PC-3 (cell line): ENCODE measurements at regions not wholly inside any gene's neighbourhood (a gene's known extent, or its start where the extent isn't known, plus 50 kb on each side); places are given as distances from the start of the nearest gene placed in this dataset.

Source experiments
- ATAC-seq: fragments of 200-7000 bp; cut with Tn5 transposase; 2 replicates; pipeline ENCODE4 v1.9.1; 2020; ENCODE audit warnings: mild to moderate bottlenecking, moderate library complexity
- BruUV-seq: library from RNA; stranded (reverse); fragments of 400-500 nt; replicated peaks from 2 replicates; lab custom pipeline; 2021; lab: Mats Ljungman, UMichigan
- CTCF ChIA-PET: fragments of 300-600 bp; sonication (Branson Sonifier 250); formaldehyde crosslinking; loops from one replicate; lab custom pipeline; 2022; ENCODE audit warnings: antibody characterized with exemption; lab: Charles Lee
- POLR2A ChIA-PET: fragments of 300-600 bp; sonication (Branson Sonifier 250); formaldehyde crosslinking; loops from one replicate; lab custom pipeline; 2022; ENCODE audit warnings: antibody characterized with exemption; ENCODE audit not compliant: unreplicated experiment; lab: Charles Lee
- DNase-seq: peaks from one replicate; pipeline ENCODE4 v3.0.0-alpha.2; 2015
- H2AFZ ChIP-seq: fragments of 300-600 bp; sonication (generic); 2 replicates; pipeline ENCODE4 v1.6.0; 2016; ENCODE audit warnings: antibody characterized with exemption, low read length
- H3F3A ChIP-seq: fragments of 300-600 bp; sonication (generic); one replicate; pipeline ENCODE4 v1.6.0; 2017; ENCODE audit warnings: antibody characterized with exemption, low read length, control low read depth, mild to moderate bottlenecking; ENCODE audit not compliant: unreplicated experiment
- H3K27ac ChIP-seq: fragments of 300-600 bp; sonication (generic); 2 replicates; pipeline ENCODE4 v1.5.1; 2016; ENCODE audit warnings: mild to moderate bottlenecking, low read length
- H3K27me3 ChIP-seq: fragments of 300-600 bp; sonication (generic); 2 replicates; pipeline ENCODE4 v1.6.1; 2016; ENCODE audit warnings: low read length, mixed read lengths
- H3K36me3 ChIP-seq: fragments of 300-600 bp; sonication (generic); 2 replicates; pipeline ENCODE4 v1.6.1; 2016; ENCODE audit warnings: low read depth, mixed run types, low read length, mixed read lengths
- H3K4me1 ChIP-seq: fragments of 300-600 bp; sonication (generic); 2 replicates; pipeline ENCODE4 v1.5.1; 2016; ENCODE audit warnings: low read length; ENCODE audit not compliant: insufficient read depth
- H3K4me2 ChIP-seq: fragments of 300-600 bp; sonication (generic); 2 replicates; pipeline ENCODE4 v1.6.0; 2016; ENCODE audit warnings: low read length
- H3K4me3 ChIP-seq: fragments of 300-600 bp; sonication (generic); 2 replicates; pipeline ENCODE4 v1.5.1; 2016; ENCODE audit warnings: mild to moderate bottlenecking, low read length, mixed read lengths
- H3K79me2 ChIP-seq: fragments of 300-600 bp; sonication (generic); 2 replicates; pipeline ENCODE4 v1.6.1; 2017; ENCODE audit warnings: low read length, mixed read lengths
- H3K9ac ChIP-seq: fragments of 300-600 bp; sonication (generic); 2 replicates; pipeline ENCODE4 v1.6.0; 2016; ENCODE audit warnings: mild to moderate bottlenecking, low read length
- H3K9me2 ChIP-seq: fragments of 300-600 bp; sonication (generic); replicated peaks from 2 replicates; pipeline ENCODE4 v1.6.1; 2016; ENCODE audit warnings: mixed run types, low read length, mixed read lengths
- H3K9me3 ChIP-seq: fragments of 300-600 bp; sonication (generic); 2 replicates; pipeline ENCODE4 v1.6.1; 2016; ENCODE audit warnings: low read length, mixed read lengths
- H4K20me1 ChIP-seq: fragments of 300-600 bp; sonication (generic); 2 replicates; pipeline ENCODE4 v1.6.1; 2016; ENCODE audit warnings: low read length, mixed read lengths
- EZH2 ChIP-seq: fragments of 300-600 bp; sonication (generic); IDR thresholded peaks from one replicate; pipeline ENCODE4 v1.6.1; 2017; ENCODE audit warnings: antibody characterized with exemption, mild to moderate bottlenecking, low read length; ENCODE audit not compliant: unreplicated experiment
- EZH2phosphoT487 ChIP-seq: fragments of 300-600 bp; sonication (generic); IDR thresholded peaks from 2 replicates; pipeline ENCODE4 v1.6.1; 2018; ENCODE audit warnings: mild to moderate bottlenecking, antibody characterized with exemption, low read length, borderline replicate concordance
- intact Hi-C: fragments of 100-400 bp; cut with micrococcal nuclease; formaldehyde crosslinking; loops from 2 replicates; pipeline ENCODE4 v1.9.0; 2023
- TF ChIP-seq, protein P1 (sequence below): fragments of 300-600 bp; sonication (generic); conservative IDR thresholded peaks from 2 replicates; pipeline ENCODE4 v1.5.1; 2017; ENCODE audit warnings: antibody characterized with exemption, low read depth, mild to moderate bottlenecking, low read length

GRCh38 chr15:53389271-53390037, 370.0 kb downstream of the WDR72 start:
- no peak for DNase-seq
- H3K4me3 ChIP-seq, result no peak overlapping the region
- H3K27ac ChIP-seq, result no peak overlapping the region
- H3K79me2 ChIP-seq, result no peaks in the 10 kb centered on the region
- no peak overlapping the region for H2AFZ ChIP-seq
- ChIA-PET CTCF (no interaction called here), POLR2A (no interaction called here)
- H3K9ac ChIP-seq, result no peak overlapping the region
- no peak overlapping the region for H3K4me2 ChIP-seq
- H3K27me3 ChIP-seq, result peaks cover 14% of the 10 kb centered on the region; the same call in 1 of the 2 replicates
- ATAC-seq, result no peak
- no peaks in the 10 kb centered on the region for H4K20me1 ChIP-seq
- no TSS peak for BruUV-seq
- H3K9me2 ChIP-seq, result no peaks in the 10 kb centered on the region
- H3K36me3 ChIP-seq, result no peaks in the 10 kb centered on the region
- H3K4me1 ChIP-seq, result no peaks in the 10 kb centered on the region
- TF ChIP-seq, protein P1, sequence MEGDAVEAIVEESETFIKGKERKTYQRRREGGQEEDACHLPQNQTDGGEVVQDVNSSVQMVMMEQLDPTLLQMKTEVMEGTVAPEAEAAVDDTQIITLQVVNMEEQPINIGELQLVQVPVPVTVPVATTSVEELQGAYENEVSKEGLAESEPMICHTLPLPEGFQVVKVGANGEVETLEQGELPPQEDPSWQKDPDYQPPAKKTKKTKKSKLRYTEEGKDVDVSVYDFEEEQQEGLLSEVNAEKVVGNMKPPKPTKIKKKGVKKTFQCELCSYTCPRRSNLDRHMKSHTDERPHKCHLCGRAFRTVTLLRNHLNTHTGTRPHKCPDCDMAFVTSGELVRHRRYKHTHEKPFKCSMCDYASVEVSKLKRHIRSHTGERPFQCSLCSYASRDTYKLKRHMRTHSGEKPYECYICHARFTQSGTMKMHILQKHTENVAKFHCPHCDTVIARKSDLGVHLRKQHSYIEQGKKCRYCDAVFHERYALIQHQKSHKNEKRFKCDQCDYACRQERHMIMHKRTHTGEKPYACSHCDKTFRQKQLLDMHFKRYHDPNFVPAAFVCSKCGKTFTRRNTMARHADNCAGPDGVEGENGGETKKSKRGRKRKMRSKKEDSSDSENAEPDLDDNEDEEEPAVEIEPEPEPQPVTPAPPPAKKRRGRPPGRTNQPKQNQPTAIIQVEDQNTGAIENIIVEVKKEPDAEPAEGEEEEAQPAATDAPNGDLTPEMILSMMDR, result no peak
- TF ChIP-seq EZH2phosphoT487, result no peak
- TF ChIP-seq EZH2, result no peak
- no peaks in the 10 kb centered on the region for H3F3A ChIP-seq
- no peaks in the 10 kb centered on the region for H3K9me3 ChIP-seq
- intact Hi-C loops, result no loop called here

DNA sequence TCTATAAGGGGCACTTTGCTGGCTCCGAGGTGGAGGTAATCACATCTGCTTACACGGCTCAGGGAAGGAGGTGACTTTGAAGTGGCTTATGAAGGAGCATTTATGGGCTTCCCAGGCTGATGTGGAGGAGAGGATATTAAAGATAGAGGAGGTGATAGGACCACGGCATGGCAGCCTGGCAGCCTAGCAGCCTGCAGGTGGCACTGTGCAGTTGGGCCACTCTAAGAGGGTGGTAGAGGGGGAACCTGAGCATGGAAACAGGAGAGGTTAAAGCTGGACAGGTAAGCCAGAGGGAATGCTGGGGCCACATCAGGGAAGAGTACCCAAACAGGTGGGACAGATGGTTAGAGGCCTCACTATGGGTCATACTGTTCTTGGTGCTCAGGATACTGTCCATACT, 375.0 kb downstream of the WDR72 start:
- Histone ChIP-seq H3K4me2 (no peak overlapping the region), H3F3A (no peaks in the 10 kb centered on the region), H3K27me3 (no peaks in the 10 kb centered on the region), H3K4me1 (no peaks in the 10 kb centered on the region), H3K36me3 (no peaks in the 10 kb centered on the region), H4K20me1 (no peaks in the 10 kb centered on the region), H3K9me3 (no peaks in the 10 kb centered on the region), H3K4me3 (no peak overlapping the region), H3K9me2 (no peaks in the 10 kb centered on the region), H3K9ac (no peak overlapping the region), H2AFZ (no peak overlapping the region), H3K79me2 (no peaks in the 10 kb centered on the region), H3K27ac (no peak overlapping the region)
- ATAC-seq, result no peak
- no TSS peak for BruUV-seq
- POLR2A ChIA-PET, result no interaction called here
- DNase-seq, result peak; percentile 21
- TF ChIP-seq EZH2phosphoT487 (no peak), EZH2 (no peak)
- TF ChIP-seq, protein P1, result peak; percentile 59
- CTCF ChIA-PET, result interaction anchor here (0.6 kb wide), 1 partner anchor 210 kb away, joined by 4 read pairs; no protein-coding TSS in a partner anchor
- intact Hi-C loops, result no loop called here

DNA sequence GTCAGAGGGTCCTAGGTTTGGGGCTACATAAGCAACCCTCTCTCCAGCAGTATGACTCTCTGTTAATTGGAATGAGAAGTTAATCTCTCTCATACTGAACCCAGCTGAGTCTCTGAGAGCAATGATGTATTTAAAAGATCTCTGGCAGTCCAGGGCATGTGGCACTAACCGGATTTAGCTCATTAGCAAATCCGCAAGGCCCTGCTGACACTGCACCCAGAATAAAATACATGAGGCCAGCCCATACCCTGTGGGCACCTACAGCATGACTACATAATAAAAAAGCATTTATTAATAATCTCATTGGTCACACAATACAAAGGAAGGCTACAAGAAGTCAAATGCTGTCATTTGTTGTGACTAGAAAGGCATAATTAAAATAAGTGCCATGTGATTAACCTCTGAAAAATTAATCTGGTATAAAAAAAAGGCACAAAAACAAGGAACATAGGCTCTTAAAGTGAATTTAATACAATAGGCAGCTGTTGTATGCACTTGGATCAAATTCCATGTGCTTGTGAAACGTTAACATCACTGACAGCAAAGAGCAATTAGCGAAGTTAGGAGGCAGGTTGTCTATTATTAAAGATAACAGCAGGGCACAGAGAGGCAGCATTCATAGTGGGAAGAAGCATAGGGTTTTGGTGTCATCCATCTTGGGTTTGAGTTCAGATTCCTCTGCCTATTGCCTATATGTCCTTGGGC, 381.2 kb downstream of the WDR72 start:
- CTCF ChIA-PET, result no interaction called here

More for the DNA sequence above, 381.2 kb downstream of the WDR72 start:
- ATAC-seq (no peak), DNase-seq (no peak)
- POLR2A ChIA-PET, result no interaction called here
- no peak overlapping the region for H3K4me2 ChIP-seq
- H4K20me1 ChIP-seq, result no peaks in the 10 kb centered on the region
- H3K9me3 ChIP-seq, result no peaks in the 10 kb centered on the region
- H3K4me1 ChIP-seq, result no peaks in the 10 kb centered on the region
- H3K79me2 ChIP-seq, result no peaks in the 10 kb centered on the region
- intact Hi-C loops, result no loop called here
- H3F3A ChIP-seq, result no peaks in the 10 kb centered on the region
- H3K4me3 ChIP-seq, result no peak overlapping the region
- H3K27ac ChIP-seq, result no peak overlapping the region
- no peaks in the 10 kb centered on the region for H3K36me3 ChIP-seq
- no TSS peak for BruUV-seq
- TF ChIP-seq EZH2phosphoT487 (no peak), EZH2 (no peak)
- TF ChIP-seq, protein P1, result no peak
- H2AFZ ChIP-seq, result no peak overlapping the region
- no peaks in the 10 kb centered on the region for H3K9me2 ChIP-seq
- no peaks in the 10 kb centered on the region for H3K27me3 ChIP-seq
- no peak overlapping the region for H3K9ac ChIP-seq
